MCF 10A (cell line): ENCODE measurements at regions not wholly inside any gene's neighbourhood (a gene's known extent, or its start where the extent isn't known, plus 50 kb on each side); places are given as distances from the start of the nearest gene placed in this dataset.
A peak's percentile ranks its signal among the peaks of the same experiment; 100 is the strongest.

ENCODE experiments used
- BruUV-seq: library from RNA; stranded (reverse); fragments of 400-500 nt; replicated peaks from 2 replicates; lab custom pipeline; 2021; lab: Mats Ljungman, UMichigan
- CTCF ChIA-PET: fragments of 300-600 bp; sonication (Branson Sonifier 250); formaldehyde crosslinking; extraction: SDS; loops from one replicate; lab custom pipeline; 2021; ENCODE audit warnings: antibody characterized with exemption, inconsistent platforms; lab: Yijun Ruan, JAX
- POLR2A ChIA-PET: fragments of 300-600, 350-650 bp; sonication (Branson Sonifier 250); formaldehyde crosslinking; extraction: SDS; loops from one replicate; lab custom pipeline; 2020; ENCODE audit warnings: antibody characterized with exemption, inconsistent platforms; lab: Yijun Ruan, JAX
- DNase-seq: peaks from one replicate; pipeline ENCODE4 v3.0.0-alpha.2; 2018; ENCODE audit not compliant: unreplicated experiment
- H3K27ac Mint-ChIP-seq: one replicate; pipeline ENCODE4 v1.8.0; 2022; ENCODE audit warnings: mild to moderate bottlenecking, low read depth, mixed read lengths; ENCODE audit not compliant: unreplicated experiment
- H3K27me3 Mint-ChIP-seq: one replicate; pipeline ENCODE4 v1.8.0; 2022; ENCODE audit warnings: mixed read lengths; ENCODE audit not compliant: insufficient read depth, unreplicated experiment
- H3K36me3 Mint-ChIP-seq: one replicate; pipeline ENCODE4 v1.8.0; 2022; ENCODE audit warnings: mild to moderate bottlenecking, moderate library complexity, mixed read lengths; ENCODE audit not compliant: insufficient read depth, unreplicated experiment
- H3K4me1 Mint-ChIP-seq: one replicate; pipeline ENCODE4 v1.8.0; 2022; ENCODE audit warnings: mixed read lengths; ENCODE audit not compliant: insufficient read depth, unreplicated experiment
- H3K4me3 Mint-ChIP-seq: one replicate; pipeline ENCODE4 v1.8.0; 2022; ENCODE audit warnings: mild to moderate bottlenecking, moderate library complexity, mixed read lengths; ENCODE audit not compliant: unreplicated experiment
- H3K9me3 Mint-ChIP-seq: one replicate; pipeline ENCODE4 v1.8.0; 2022; ENCODE audit warnings: mixed read lengths; ENCODE audit not compliant: unreplicated experiment
- CTCF ChIP-seq: fragments of 200-600 bp; IDR thresholded peaks from one replicate; pipeline ENCODE4 v1.8.0; 2022; ENCODE audit warnings: antibody characterized with exemption, mild to moderate bottlenecking; ENCODE audit not compliant: unreplicated experiment
- intact Hi-C: fragments of 100-400 bp; cut with micrococcal nuclease; formaldehyde crosslinking; loops from 2 replicates; pipeline ENCODE4 v1.14.1; 2022

DNA sequence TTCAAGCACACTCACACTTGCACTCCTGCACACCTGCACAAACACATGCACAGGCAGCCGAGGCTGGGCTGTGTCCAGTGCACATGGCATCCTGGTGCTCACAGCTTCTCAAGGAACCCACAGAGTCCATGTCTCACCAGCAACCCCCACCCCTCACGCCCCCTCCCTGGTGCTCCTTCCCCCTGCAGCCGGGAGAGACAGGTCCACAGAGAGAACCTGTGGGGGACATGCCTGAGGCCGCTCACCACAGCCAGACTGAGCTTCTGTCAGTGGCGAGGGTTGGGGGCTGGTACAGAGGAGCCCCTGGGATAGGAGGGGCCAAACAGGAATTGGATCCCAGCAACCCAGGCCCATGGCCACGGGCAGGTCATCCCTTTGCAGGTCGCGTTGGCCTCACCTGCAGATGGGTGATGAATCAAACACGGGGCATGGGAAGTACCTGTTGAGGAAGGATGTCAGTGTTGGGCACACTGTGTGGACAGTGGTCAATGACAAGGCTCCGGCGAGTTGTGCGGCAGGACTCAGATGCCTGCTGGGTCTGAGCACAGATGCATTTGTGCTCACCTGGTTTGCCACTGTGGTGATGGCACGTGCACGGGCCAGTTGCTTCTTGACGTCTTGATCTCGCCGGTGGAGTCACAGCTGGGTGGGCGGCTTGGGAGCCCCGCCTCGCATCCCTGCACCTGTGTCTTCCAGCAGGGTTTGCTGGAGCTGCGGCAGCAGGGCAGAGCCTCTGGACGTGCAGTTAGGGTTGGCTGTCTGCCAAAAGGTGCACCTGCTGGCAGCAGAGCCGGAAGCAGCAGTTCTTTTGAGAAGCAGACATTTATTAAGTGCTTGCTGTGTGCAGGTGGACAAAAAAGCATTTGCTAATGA is 113.0 kb downstream of the ERMARD start:
- no peaks in the 10 kb centered on the region for H3K36me3 Mint-ChIP-seq
- H3K27me3 Mint-ChIP-seq = peaks cover 12% of the 10 kb centered on the region
- DNase-seq = peak; percentile 33
- POLR2A ChIA-PET = no interaction called here
- no peak overlapping the region for H3K4me3 Mint-ChIP-seq
- intact Hi-C loops = no loop called here
- no peak for TF ChIP-seq CTCF
- H3K4me1 Mint-ChIP-seq = no peaks in the 10 kb centered on the region
- H3K27ac Mint-ChIP-seq = no peak overlapping the region
- H3K9me3 Mint-ChIP-seq = peaks cover 5% of the 10 kb centered on the region
- CTCF ChIA-PET = no interaction called here
- no TSS peak for BruUV-seq

GRCh38 chr6:169863710-169864109 is 112.3 kb downstream of the ERMARD start:
- CTCF ChIA-PET = no interaction called here
- peaks cover 12% of the 10 kb centered on the region for H3K27me3 Mint-ChIP-seq
- no peak for DNase-seq
- no peak for TF ChIP-seq CTCF
- H3K36me3 Mint-ChIP-seq = no peaks in the 10 kb centered on the region
- intact Hi-C loops = no loop called here
- H3K27ac Mint-ChIP-seq = no peak overlapping the region
- H3K4me3 Mint-ChIP-seq = no peak overlapping the region
- peaks cover 5% of the 10 kb centered on the region for H3K9me3 Mint-ChIP-seq
- no TSS peak for BruUV-seq
- POLR2A ChIA-PET = no interaction called here
- no peaks in the 10 kb centered on the region for H3K4me1 Mint-ChIP-seq

- BruUV-seq = no TSS peak
- DNase-seq = no peak
Observed at GRCh38 chr6:169862892-169863525, 111.6 kb downstream of the ERMARD start.

More at GRCh38 chr6:169862892-169863525, 111.6 kb downstream of the ERMARD start:
- Mint-ChIP-seq H3K9me3 (peaks cover 5% of the 10 kb centered on the region), H3K27ac (no peak overlapping the region), H3K4me1 (no peaks in the 10 kb centered on the region), H3K36me3 (no peaks in the 10 kb centered on the region), H3K4me3 (no peak overlapping the region), H3K27me3 (peaks cover 12% of the 10 kb centered on the region)
- no peak for TF ChIP-seq CTCF
- POLR2A ChIA-PET = no interaction called here
- CTCF ChIA-PET = no interaction called here
- intact Hi-C loops = no loop called here
